HEK293T (cell line): ENCODE measurements at regions not wholly inside any gene's neighbourhood (a gene's known extent, or its start where the extent isn't known, plus 50 kb on each side); places are given as distances from the start of the nearest gene placed in this dataset.

Experiments used
- ARNT ChIP-seq: fragments of 450-650 bp; IDR thresholded peaks from 2 replicates; pipeline ENCODE4 v1.6.1; 2017; ENCODE audit warnings: mild to moderate bottlenecking
- BHLHE40 ChIP-seq: fragments of 450-650 bp; IDR thresholded peaks from 2 replicates; pipeline ENCODE4 v1.6.1; 2016; ENCODE audit warnings: mild to moderate bottlenecking, moderate library complexity, borderline replicate concordance
- ELF4 ChIP-seq: fragments of 450-650 bp; IDR thresholded peaks from 2 replicates; pipeline ENCODE4 v1.6.1; 2017; ENCODE audit warnings: antibody characterized with exemption
- FOXA1 ChIP-seq: fragments of 450-650 bp; IDR thresholded peaks from 2 replicates; pipeline ENCODE4 v1.6.1; 2016; ENCODE audit warnings: mild to moderate bottlenecking
- FOXK2 ChIP-seq: fragments of 450-650 bp; IDR thresholded peaks from 2 replicates; pipeline ENCODE4 v1.6.1; 2016; ENCODE audit warnings: mild to moderate bottlenecking
- FOXM1 ChIP-seq: fragments of 450-650 bp; IDR thresholded peaks from 2 replicates; pipeline ENCODE4 v1.6.1; 2017; ENCODE audit warnings: mild to moderate bottlenecking, borderline replicate concordance
- LEF1 ChIP-seq: fragments of 450-650 bp; IDR thresholded peaks from 2 replicates; pipeline ENCODE4 v1.6.1; 2017; ENCODE audit warnings: mild to moderate bottlenecking, borderline replicate concordance
- NFRKB ChIP-seq: fragments of 450-650 bp; IDR thresholded peaks from 2 replicates; pipeline ENCODE4 v1.6.1; 2016; ENCODE audit warnings: mild to moderate bottlenecking, moderate library complexity
- PKNOX1 ChIP-seq: fragments of 450-650 bp; IDR thresholded peaks from 2 replicates; pipeline ENCODE4 v1.6.1; 2016
- SP1 ChIP-seq: fragments of 450-650 bp; IDR thresholded peaks from 2 replicates; pipeline ENCODE4 v1.6.1; 2017
- TARDBP ChIP-seq: fragments of 450-650 bp; IDR thresholded peaks from 2 replicates; pipeline ENCODE4 v1.6.1; 2016
- ZNF384 ChIP-seq: fragments of 450-650 bp; IDR thresholded peaks from 2 replicates; pipeline ENCODE4 v1.6.1; 2016

GRCh38 chr5:82793808-82794419 lies 283.3 kb downstream of the TMEM167A start:
- TF ChIP-seq SP1 (no peak), ELF4 (no peak), TARDBP (no peak), LEF1 (no peak), BHLHE40 (no peak), ARNT (no peak), FOXM1 (no peak), PKNOX1 (no peak), FOXA1 (no peak), ZNF384 (no peak), NFRKB (no peak), FOXK2 (no peak)
